Cardiac fibroblast (primary cell): ENCODE measurements at regions not wholly inside any gene's neighbourhood (a gene's known extent, or its start where the extent isn't known, plus 50 kb on each side); places are given as distances from the start of the nearest gene placed in this dataset.

ENCODE experiments used
- DNase-seq, 2 donors: peaks; one replicate each; pipeline versions ENCODE4 v3.0.0 to v3.0.0-alpha.2; 2010; ENCODE audit warnings: low read depth in 2 of 2
- H3K4me3 ChIP-seq, 2 donors: replicated peaks in 1 of 2; 1 replicate in 1 of 2; 2 replicates in 1 of 2; pipeline ENCODE4 v1.5.1; 2011; ENCODE audit warnings: low read depth in 2 of 2, low read length in 2 of 2, mild to moderate bottlenecking in 2 of 2, moderate library complexity in 1 of 2
- CTCF ChIP-seq: IDR thresholded peaks from one replicate; pipeline ENCODE4 v1.5.1; 2011; ENCODE audit warnings: low read depth, mild to moderate bottlenecking, low read length, inconsistent platforms

GRCh38 chr11:115576606-115577380, 72.6 kb upstream of the CADM1 start:
- no peak for TF ChIP-seq CTCF
- H3K4me3 ChIP-seq = no peak overlapping the region
- DNase-seq = no peak

GRCh38 chr11:115572551-115572950, 68.3 kb upstream of the CADM1 start:
- no peak for TF ChIP-seq CTCF
- no peak for DNase-seq
- no peak overlapping the region for H3K4me3 ChIP-seq

DNA sequence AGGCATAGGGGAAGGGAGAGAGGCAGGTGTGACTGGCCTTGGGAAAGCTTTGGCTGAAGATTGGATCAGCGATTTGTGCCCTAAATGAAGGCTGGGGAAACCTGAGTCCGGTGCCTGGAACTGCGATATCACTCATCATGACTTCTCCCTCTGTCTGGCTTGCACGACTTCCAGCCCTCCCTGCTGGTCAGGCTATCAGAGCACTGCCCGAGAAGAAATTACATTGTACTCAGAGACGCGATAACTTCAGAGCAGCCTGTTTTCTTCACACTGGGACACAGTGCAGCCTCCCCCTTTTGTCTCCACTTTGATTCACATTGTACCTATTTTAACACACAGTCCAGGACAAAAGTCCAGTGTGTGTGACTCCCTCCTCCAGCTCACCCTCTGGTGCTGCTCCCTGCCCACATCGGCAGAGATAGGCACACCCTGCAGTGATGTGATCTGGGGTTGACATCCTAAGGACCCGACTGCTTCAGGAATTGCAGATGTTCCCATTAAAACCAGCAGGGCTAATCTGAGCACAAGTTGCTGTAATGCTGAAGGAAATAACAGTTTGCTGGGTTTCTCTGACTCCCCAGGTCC, 62.1 kb upstream of the CADM1 start:
- DNase-seq = no peak
- H3K4me3 ChIP-seq = no peak overlapping the region
- no peak for TF ChIP-seq CTCF

DNA sequence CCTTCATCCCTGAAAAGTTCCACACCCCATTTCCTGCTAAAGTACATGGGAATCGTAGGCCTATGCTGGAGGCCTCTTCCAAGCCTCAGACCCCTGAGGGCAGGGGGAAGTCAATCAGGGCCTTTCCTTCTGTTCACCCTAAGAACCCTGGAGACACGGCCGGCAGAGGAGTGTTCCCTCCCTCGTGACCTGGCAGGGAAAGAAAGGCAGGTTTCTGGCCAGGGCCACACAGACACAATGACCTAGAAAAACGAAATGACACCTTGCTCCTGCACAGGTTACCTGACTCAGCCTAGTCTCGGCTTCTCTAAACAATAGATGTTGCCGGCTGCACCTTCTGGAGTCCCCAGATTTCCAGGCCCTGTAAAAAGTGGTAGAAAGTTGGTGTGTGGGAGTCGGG, 60.6 kb upstream of the CADM1 start:
- no peak for DNase-seq
- no peak overlapping the region for H3K4me3 ChIP-seq
- TF ChIP-seq CTCF = no peak

DNA sequence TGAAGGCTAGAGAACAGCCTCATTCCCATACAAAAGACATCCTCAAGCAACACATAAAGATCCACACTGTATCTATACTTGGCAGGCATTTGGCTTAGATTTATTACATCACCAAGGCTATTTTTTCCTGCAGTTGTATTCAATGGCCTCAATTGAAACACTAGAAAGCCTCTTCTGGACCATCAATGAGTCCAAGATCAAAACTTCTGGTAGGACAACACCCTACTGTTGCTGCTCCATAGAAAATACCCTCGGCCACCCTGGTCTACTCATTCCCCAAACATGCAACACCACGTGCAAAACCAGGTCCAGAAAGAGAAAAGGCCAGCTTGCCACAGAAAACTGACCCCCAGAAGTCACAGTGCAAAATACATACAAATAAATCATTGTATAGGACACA, 56.9 kb upstream of the CADM1 start:
- no peak for DNase-seq
- no peak for TF ChIP-seq CTCF
- no peak overlapping the region for H3K4me3 ChIP-seq

DNA sequence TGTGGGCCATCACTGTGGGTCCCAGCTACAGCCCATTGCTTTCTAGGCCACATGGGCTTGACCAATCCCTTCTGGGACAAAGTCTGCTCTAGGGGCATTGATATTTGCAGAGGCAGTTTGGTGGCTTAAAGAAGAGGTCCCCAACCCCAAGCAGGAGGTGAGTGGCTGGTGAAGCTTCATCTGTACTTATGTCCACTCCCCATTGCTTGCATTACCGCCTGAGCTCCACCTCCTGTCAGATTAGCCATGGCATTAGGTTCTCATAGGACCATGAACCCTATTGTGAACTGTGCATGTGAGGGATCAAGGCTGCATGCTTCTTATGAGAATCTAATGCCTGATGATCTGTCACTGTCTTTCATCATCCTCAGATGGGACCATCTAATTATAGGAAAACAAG, 54.4 kb upstream of the CADM1 start:
- TF ChIP-seq CTCF = no peak
- no peak overlapping the region for H3K4me3 ChIP-seq
- DNase-seq = no peak
